PC-3 (cell line): ENCODE measurements at regions not wholly inside any gene's neighbourhood (a gene's known extent, or its start where the extent isn't known, plus 50 kb on each side); places are given as distances from the start of the nearest gene placed in this dataset.
"Not testable (repeated sequence)": the region's sequence is repeated elsewhere in the genome, so short reads cannot be mapped to it uniquely, and the experiment has no call there.

Experiments
- ATAC-seq: fragments of 200-7000 bp; cut with Tn5 transposase; 2 replicates; pipeline ENCODE4 v1.9.1; 2020; ENCODE audit warnings: mild to moderate bottlenecking, moderate library complexity
- BruUV-seq: library from RNA; stranded (reverse); fragments of 400-500 nt; replicated peaks from 2 replicates; lab custom pipeline; 2021; lab: Mats Ljungman, UMichigan
- CTCF ChIA-PET: fragments of 300-600 bp; sonication (Branson Sonifier 250); formaldehyde crosslinking; loops from one replicate; lab custom pipeline; 2022; ENCODE audit warnings: antibody characterized with exemption; lab: Charles Lee
- POLR2A ChIA-PET: fragments of 300-600 bp; sonication (Branson Sonifier 250); formaldehyde crosslinking; loops from one replicate; lab custom pipeline; 2022; ENCODE audit warnings: antibody characterized with exemption; ENCODE audit not compliant: unreplicated experiment; lab: Charles Lee
- DNase-seq: peaks from one replicate; pipeline ENCODE4 v3.0.0-alpha.2; 2015
- H2AFZ ChIP-seq: fragments of 300-600 bp; sonication (generic); 2 replicates; pipeline ENCODE4 v1.6.0; 2016; ENCODE audit warnings: antibody characterized with exemption, low read length
- H3F3A ChIP-seq: fragments of 300-600 bp; sonication (generic); one replicate; pipeline ENCODE4 v1.6.0; 2017; ENCODE audit warnings: antibody characterized with exemption, low read length, control low read depth, mild to moderate bottlenecking; ENCODE audit not compliant: unreplicated experiment
- H3K27ac ChIP-seq: fragments of 300-600 bp; sonication (generic); 2 replicates; pipeline ENCODE4 v1.5.1; 2016; ENCODE audit warnings: mild to moderate bottlenecking, low read length
- H3K27me3 ChIP-seq: fragments of 300-600 bp; sonication (generic); 2 replicates; pipeline ENCODE4 v1.6.1; 2016; ENCODE audit warnings: low read length, mixed read lengths
- H3K36me3 ChIP-seq: fragments of 300-600 bp; sonication (generic); 2 replicates; pipeline ENCODE4 v1.6.1; 2016; ENCODE audit warnings: low read depth, mixed run types, low read length, mixed read lengths
- H3K4me1 ChIP-seq: fragments of 300-600 bp; sonication (generic); 2 replicates; pipeline ENCODE4 v1.5.1; 2016; ENCODE audit warnings: low read length; ENCODE audit not compliant: insufficient read depth
- H3K4me2 ChIP-seq: fragments of 300-600 bp; sonication (generic); 2 replicates; pipeline ENCODE4 v1.6.0; 2016; ENCODE audit warnings: low read length
- H3K4me3 ChIP-seq: fragments of 300-600 bp; sonication (generic); 2 replicates; pipeline ENCODE4 v1.5.1; 2016; ENCODE audit warnings: mild to moderate bottlenecking, low read length, mixed read lengths
- H3K79me2 ChIP-seq: fragments of 300-600 bp; sonication (generic); 2 replicates; pipeline ENCODE4 v1.6.1; 2017; ENCODE audit warnings: low read length, mixed read lengths
- H3K9ac ChIP-seq: fragments of 300-600 bp; sonication (generic); 2 replicates; pipeline ENCODE4 v1.6.0; 2016; ENCODE audit warnings: mild to moderate bottlenecking, low read length
- H3K9me2 ChIP-seq: fragments of 300-600 bp; sonication (generic); replicated peaks from 2 replicates; pipeline ENCODE4 v1.6.1; 2016; ENCODE audit warnings: mixed run types, low read length, mixed read lengths
- H3K9me3 ChIP-seq: fragments of 300-600 bp; sonication (generic); 2 replicates; pipeline ENCODE4 v1.6.1; 2016; ENCODE audit warnings: low read length, mixed read lengths
- H4K20me1 ChIP-seq: fragments of 300-600 bp; sonication (generic); 2 replicates; pipeline ENCODE4 v1.6.1; 2016; ENCODE audit warnings: low read length, mixed read lengths
- CTCF ChIP-seq: fragments of 300-600 bp; sonication (generic); conservative IDR thresholded peaks from 2 replicates; pipeline ENCODE4 v1.5.1; 2017; ENCODE audit warnings: antibody characterized with exemption, low read depth, mild to moderate bottlenecking, low read length
- EZH2 ChIP-seq: fragments of 300-600 bp; sonication (generic); IDR thresholded peaks from one replicate; pipeline ENCODE4 v1.6.1; 2017; ENCODE audit warnings: antibody characterized with exemption, mild to moderate bottlenecking, low read length; ENCODE audit not compliant: unreplicated experiment
- EZH2phosphoT487 ChIP-seq: fragments of 300-600 bp; sonication (generic); IDR thresholded peaks from 2 replicates; pipeline ENCODE4 v1.6.1; 2018; ENCODE audit warnings: mild to moderate bottlenecking, antibody characterized with exemption, low read length, borderline replicate concordance
- intact Hi-C: fragments of 100-400 bp; cut with micrococcal nuclease; formaldehyde crosslinking; loops from 2 replicates; pipeline ENCODE4 v1.9.0; 2023

- no peak for DNase-seq
- Histone ChIP-seq H3K79me2 (no peaks in the 10 kb centered on the region), H3K4me1 (no peaks in the 10 kb centered on the region), H3K9ac (no peak overlapping the region), H3K36me3 (no peaks in the 10 kb centered on the region), H3K4me3 (no peak overlapping the region), H3F3A (no peaks in the 10 kb centered on the region), H4K20me1 (no peaks in the 10 kb centered on the region), H3K27me3 (no peaks in the 10 kb centered on the region), H3K4me2 (no peak overlapping the region), H3K9me2 (no peaks in the 10 kb centered on the region), H3K27ac (no peak overlapping the region), H2AFZ (no peak overlapping the region), H3K9me3 (no peaks in the 10 kb centered on the region)
- ATAC-seq, result no peak
- intact Hi-C loops, result no loop called here
- ChIA-PET CTCF (no interaction called here), POLR2A (no interaction called here)
- BruUV-seq, result no TSS peak
- TF ChIP-seq CTCF (no peak), EZH2 (no peak), EZH2phosphoT487 (no peak)
Measured at GRCh38 chr5:21013237-21013636, 1025.2 kb upstream of the CDH18 start.

GRCh38 chr5:21007781-21008180, 1019.8 kb upstream of the CDH18 start:
- Histone ChIP-seq H3K79me2 (no peaks in the 10 kb centered on the region), H3K36me3 (no peaks in the 10 kb centered on the region), H3K9me2 (no peaks in the 10 kb centered on the region), H3K27ac (no peak overlapping the region), H3K9me3 (no peaks in the 10 kb centered on the region), H3K4me3 (no peak overlapping the region), H4K20me1 (no peaks in the 10 kb centered on the region), H3K9ac (no peak overlapping the region), H2AFZ (no peak overlapping the region), H3K27me3 (no peaks in the 10 kb centered on the region), H3F3A (no peaks in the 10 kb centered on the region), H3K4me1 (no peaks in the 10 kb centered on the region), H3K4me2 (no peak overlapping the region)
- CTCF ChIA-PET, result no interaction called here
- intact Hi-C loops, result no loop called here
- DNase-seq (no peak), ATAC-seq (no peak)
- BruUV-seq, result no TSS peak
- POLR2A ChIA-PET, result no interaction called here
- TF ChIP-seq CTCF (no peak), EZH2 (no peak), EZH2phosphoT487 (no peak)

GRCh38 chr5:20988933-20989332, 1000.9 kb upstream of the CDH18 start:
- not testable (repeated sequence) for BruUV-seq

More at GRCh38 chr5:20988933-20989332, 1000.9 kb upstream of the CDH18 start:
- H3K9me2 ChIP-seq, H3F3A ChIP-seq, H3K27me3 ChIP-seq, H3K4me2 ChIP-seq, H2AFZ ChIP-seq, H3K27ac ChIP-seq, H3K4me1 ChIP-seq, H4K20me1 ChIP-seq, DNase-seq, H3K4me3 ChIP-seq, ATAC-seq, POLR2A ChIA-PET, H3K79me2 ChIP-seq, H3K9me3 ChIP-seq, H3K36me3 ChIP-seq, CTCF ChIA-PET, H3K9ac ChIP-seq: not testable (repeated sequence)
- intact Hi-C loops, result loop anchor here (5.0 kb wide), 1 partner anchor 163 kb away; no protein-coding TSS in a partner anchor
